Omental fat pad (tissue), 3 donors: ENCODE measurements at regions not wholly inside any gene's neighbourhood (a gene's known extent, or its start where the extent isn't known, plus 50 kb on each side); places are given as distances from the start of the nearest gene placed in this dataset.
"Not testable (repeated sequence)": the region's sequence is repeated elsewhere in the genome, so short reads cannot be mapped to it uniquely, and the experiment has no call there.

Experiments
- ATAC-seq: fragments of 150-250 bp; one replicate; pipeline ENCODE4 v1.9.1; 2016; ENCODE audit warnings: mild to moderate bottlenecking, moderate library complexity; ENCODE audit not compliant: low FRiP score
- DNase-seq: peaks from one replicate; pipeline ENCODE4 v3.0.0-alpha.2; 2019; ENCODE audit warnings: low spot score
- CTCF ChIP-seq, 3 donors: fragments of 450-650 bp; IDR thresholded peaks; one replicate each; pipeline ENCODE4 v1.5.1; 2016 to 2017; ENCODE audit warnings: antibody characterized with exemption in 3 of 3, mild to moderate bottlenecking in 3 of 3, moderate library complexity in 2 of 3

GRCh38 chr10:33831591-33831990 is 497.1 kb upstream of the NRP1 start:
- no peak for TF ChIP-seq CTCF (IDR thresholded peaks at IDR 0.05)
- ATAC-seq, result no peak
- DNase-seq, result no peak

- ATAC-seq, DNase-seq: not testable (repeated sequence)
Observed at GRCh38 chr10:33829899-33830298, 495.4 kb upstream of the NRP1 start.

GRCh38 chr10:33828592-33828991 is 494.1 kb upstream of the NRP1 start:
- ATAC-seq (no peak), DNase-seq (no peak)
- TF ChIP-seq CTCF (IDR thresholded peaks at IDR 0.05), result no peak

GRCh38 chr10:33826186-33826585 is 491.7 kb upstream of the NRP1 start:
- no peak for TF ChIP-seq CTCF (IDR thresholded peaks at IDR 0.05)
- ATAC-seq (no peak), DNase-seq (no peak)

- no peak for TF ChIP-seq CTCF (IDR thresholded peaks at IDR 0.05)
- ATAC-seq (no peak), DNase-seq (no peak)
Observed at GRCh38 chr10:33822774-33823173, 488.3 kb upstream of the NRP1 start.

GRCh38 chr10:33820531-33820930 is 486.1 kb upstream of the NRP1 start:
- ATAC-seq (no peak), DNase-seq (no peak)
- TF ChIP-seq CTCF (IDR thresholded peaks at IDR 0.05), result no peak

GRCh38 chr10:33819206-33819605 is 484.7 kb upstream of the NRP1 start:
- ATAC-seq, result no peak

More at GRCh38 chr10:33819206-33819605, 484.7 kb upstream of the NRP1 start:
- no peak for TF ChIP-seq CTCF (IDR thresholded peaks at IDR 0.05)
- DNase-seq, result no peak
